Liver (tissue), 8 donors: ENCODE measurements at regions not wholly inside any gene's neighbourhood (a gene's known extent, or its start where the extent isn't known, plus 50 kb on each side); places are given as distances from the start of the nearest gene placed in this dataset.

ENCODE experiments used
- DNase-seq: peaks from one replicate; pipeline ENCODE4 v3.0.0-alpha.2; 2017; ENCODE audit warnings: low spot score
- H3K27ac ChIP-seq, 2 donors: one replicate each; pipeline ENCODE4 v1.7.0; 2013; ENCODE audit warnings: inconsistent platforms in 2 of 2, low read length in 2 of 2, control low read depth in 1 of 2, low read depth in 1 of 2, mild to moderate bottlenecking in 1 of 2
- H3K27me3 ChIP-seq, 4 donors: one replicate each; pipeline versions ENCODE4 v1.6.1 to v1.7.0; 2013; ENCODE audit warnings: low read length in 3 of 4, inconsistent platforms in 1 of 4, mild to moderate bottlenecking in 1 of 4, moderate library complexity in 1 of 4; ENCODE audit not compliant: control insufficient read depth in 4 of 4, insufficient read depth in 4 of 4
- H3K36me3 ChIP-seq, 4 donors: one replicate each; pipeline versions ENCODE4 v1.6.1 to v1.7.0; 2013; ENCODE audit warnings: low read length in 3 of 4, mild to moderate bottlenecking in 3 of 4, low read depth in 1 of 4, moderate library complexity in 1 of 4; ENCODE audit not compliant: control insufficient read depth in 4 of 4, insufficient read depth in 3 of 4
- H3K4me1 ChIP-seq, 4 donors: one replicate each; pipeline versions ENCODE4 v1.6.1 to v1.7.0; 2013; ENCODE audit warnings: low read length in 3 of 4, mild to moderate bottlenecking in 3 of 4, moderate library complexity in 1 of 4; ENCODE audit not compliant: control insufficient read depth in 4 of 4, insufficient read depth in 4 of 4
- H3K4me3 ChIP-seq, 3 donors: one replicate each; pipeline versions ENCODE4 v1.6.1 to v1.7.0; 2013; ENCODE audit warnings: low read length in 3 of 3, control low read depth in 1 of 3, low read depth in 1 of 3, mild to moderate bottlenecking in 1 of 3
- H3K9ac ChIP-seq, 2 donors: one replicate each; pipeline ENCODE4 v1.7.0; 2013; ENCODE audit warnings: low read length in 2 of 2, mild to moderate bottlenecking in 2 of 2, moderate library complexity in 2 of 2, control low read depth in 1 of 2, low read depth in 1 of 2
- H3K9me3 ChIP-seq, 4 donors: one replicate each; pipeline versions ENCODE4 v1.6.1 to v1.7.0; 2013; ENCODE audit warnings: low read length in 3 of 4; ENCODE audit not compliant: control insufficient read depth in 4 of 4
- EGR1 ChIP-seq, 2 donors: IDR thresholded peaks; 2 replicates each; pipeline ENCODE4 v1.6.1; 2016 to 2018; ENCODE audit warnings: antibody characterized with exemption in 2 of 2, low read depth in 2 of 2
- FOXA1 ChIP-seq: IDR thresholded peaks from 2 replicates; pipeline ENCODE4 v1.6.1; 2016; ENCODE audit warnings: antibody characterized with exemption
- FOXA2 ChIP-seq: IDR thresholded peaks from 2 replicates; pipeline ENCODE4 v1.6.1; 2016; ENCODE audit warnings: antibody characterized with exemption
- GABPA ChIP-seq, 2 donors: IDR thresholded peaks in 1 of 2; conservative IDR thresholded peaks in 1 of 2; 2 replicates each; pipeline ENCODE4 v1.6.1; 2016; ENCODE audit warnings: antibody characterized with exemption in 2 of 2, mild to moderate bottlenecking in 1 of 2, moderate library complexity in 1 of 2
- HNF4A ChIP-seq, 2 donors: conservative IDR thresholded peaks; 2 replicates each; pipeline ENCODE4 v1.6.1; 2016; ENCODE audit warnings: antibody characterized with exemption in 2 of 2, mild to moderate bottlenecking in 2 of 2
- HNF4G ChIP-seq: IDR thresholded peaks from 2 replicates; pipeline ENCODE4 v1.6.1; 2016; ENCODE audit warnings: antibody characterized with exemption
- JUND ChIP-seq, 2 donors: IDR thresholded peaks; 2 replicates each; pipeline ENCODE4 v1.6.1; 2016; ENCODE audit warnings: antibody characterized with exemption in 2 of 2
- NR2F2 ChIP-seq: IDR thresholded peaks from 2 replicates; pipeline ENCODE4 v1.6.1; 2016; ENCODE audit warnings: antibody characterized with exemption
- RAD21 ChIP-seq, 2 donors: IDR thresholded peaks; 2 replicates each; pipeline ENCODE4 v1.6.1; 2016; ENCODE audit warnings: antibody characterized with exemption in 2 of 2, mild to moderate bottlenecking in 2 of 2
- RXRA ChIP-seq, 2 donors: IDR thresholded peaks; 2 replicates each; pipeline ENCODE4 v1.6.1; 2017 to 2018; ENCODE audit warnings: antibody characterized with exemption in 2 of 2, mild to moderate bottlenecking in 1 of 2
- SP1 ChIP-seq: IDR thresholded peaks from 2 replicates; pipeline ENCODE4 v1.6.1; 2018; ENCODE audit warnings: antibody characterized with exemption, mild to moderate bottlenecking
- TAF1 ChIP-seq: conservative IDR thresholded peaks from 2 replicates; pipeline ENCODE4 v1.6.1; 2016; ENCODE audit warnings: antibody characterized with exemption, mild to moderate bottlenecking
- YY1 ChIP-seq: IDR thresholded peaks from 2 replicates; pipeline ENCODE4 v1.6.1; 2016; ENCODE audit warnings: antibody characterized with exemption, mild to moderate bottlenecking
- WGBS: extraction: QIAGEN DNeasy Blood & Tissue Kit; methylation state at CpG from one replicate; pipeline ENCODE4 v1.1.7; 2013; 5-methylcytosine and 5-hydroxymethylcytosine counted together
- TF ChIP-seq, protein P1 (sequence below): IDR thresholded peaks from 2 replicates; pipeline ENCODE4 v1.6.1; 2016; ENCODE audit warnings: antibody characterized with exemption
- TF ChIP-seq, protein P2 (sequence below): IDR thresholded peaks from 2 replicates; pipeline ENCODE4 v1.6.1; 2016; ENCODE audit warnings: antibody characterized with exemption
- TF ChIP-seq, protein P3 (sequence below): IDR thresholded peaks from 2 replicates; pipeline ENCODE4 v1.6.1; 2016; ENCODE audit warnings: antibody characterized with exemption
- TF ChIP-seq, protein P4 (sequence below): IDR thresholded peaks from 2 replicates; pipeline ENCODE4 v1.6.1; 2016; ENCODE audit warnings: antibody characterized with exemption, mild to moderate bottlenecking
- TF ChIP-seq, protein P5 (sequence below): fragments of 150-350 bp; IDR thresholded peaks from 2 replicates; pipeline ENCODE4 v1.5.1; 2017; ENCODE audit warnings: improper control_type of control experiment, low read depth, low read length; ENCODE audit not compliant: missing input control
- donor health status: healthy.
- donor health status: healthy.
- donor health status: healthy.
- donor health status: healthy.
- donor health status: healthy.

DNA sequence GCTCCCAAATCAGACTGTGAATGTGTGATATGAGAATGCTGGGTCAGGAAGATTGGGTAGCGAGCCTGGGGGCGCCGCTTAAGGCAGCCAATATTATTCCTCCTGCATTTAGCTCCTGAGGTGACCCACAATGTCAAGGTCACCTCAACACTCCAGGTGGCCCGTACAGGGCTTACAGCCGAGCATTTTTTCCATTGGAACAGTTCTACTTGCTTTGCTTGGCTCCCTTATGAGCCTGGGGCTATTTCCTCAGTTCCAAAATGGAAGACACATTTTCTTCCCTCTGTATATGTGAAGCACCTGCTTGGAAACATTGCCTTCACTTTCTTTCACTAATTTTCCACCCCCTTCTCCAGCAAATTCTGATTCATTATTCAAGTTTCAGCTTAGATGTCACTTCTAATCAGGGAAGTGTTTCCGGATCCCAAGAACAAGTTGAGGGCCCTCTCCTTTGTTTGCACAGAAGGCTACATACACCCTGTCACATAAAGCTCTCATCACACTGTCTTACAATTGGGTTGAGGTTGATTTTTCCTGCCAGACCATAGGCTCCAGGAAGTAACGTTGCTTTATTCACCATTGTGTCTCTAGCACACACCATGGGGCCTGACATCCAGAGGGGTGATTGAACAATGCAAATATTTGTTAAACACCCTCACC lies 330.2 kb downstream of the PIK3R1 start:
- no peak overlapping the region for H3K4me3 ChIP-seq
- no peak overlapping the region for H3K9ac ChIP-seq
- no peak for DNase-seq
- H3K4me1 ChIP-seq = no peaks in the 10 kb centered on the region
- 81% methylated on average over 7 of the region's 7 CpGs for WGBS
- no peaks in the 10 kb centered on the region for H3K9me3 ChIP-seq
- TF ChIP-seq GABPA (IDR thresholded peaks at IDR 0.05 in 1 of 2, conservative IDR thresholded peaks at IDR 0.05 in 1 of 2) (no peak), JUND (IDR thresholded peaks at IDR 0.05) (no peak)
- TF ChIP-seq, protein P1, sequence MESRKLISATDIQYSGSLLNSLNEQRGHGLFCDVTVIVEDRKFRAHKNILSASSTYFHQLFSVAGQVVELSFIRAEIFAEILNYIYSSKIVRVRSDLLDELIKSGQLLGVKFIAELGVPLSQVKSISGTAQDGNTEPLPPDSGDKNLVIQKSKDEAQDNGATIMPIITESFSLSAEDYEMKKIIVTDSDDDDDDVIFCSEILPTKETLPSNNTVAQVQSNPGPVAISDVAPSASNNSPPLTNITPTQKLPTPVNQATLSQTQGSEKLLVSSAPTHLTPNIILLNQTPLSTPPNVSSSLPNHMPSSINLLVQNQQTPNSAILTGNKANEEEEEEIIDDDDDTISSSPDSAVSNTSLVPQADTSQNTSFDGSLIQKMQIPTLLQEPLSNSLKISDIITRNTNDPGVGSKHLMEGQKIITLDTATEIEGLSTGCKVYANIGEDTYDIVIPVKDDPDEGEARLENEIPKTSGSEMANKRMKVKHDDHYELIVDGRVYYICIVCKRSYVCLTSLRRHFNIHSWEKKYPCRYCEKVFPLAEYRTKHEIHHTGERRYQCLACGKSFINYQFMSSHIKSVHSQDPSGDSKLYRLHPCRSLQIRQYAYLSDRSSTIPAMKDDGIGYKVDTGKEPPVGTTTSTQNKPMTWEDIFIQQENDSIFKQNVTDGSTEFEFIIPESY = no peak
- H3K36me3 ChIP-seq = no peaks in the 10 kb centered on the region
- H3K27me3 ChIP-seq = no peaks in the 10 kb centered on the region
- no peak overlapping the region for H3K27ac ChIP-seq

DNA sequence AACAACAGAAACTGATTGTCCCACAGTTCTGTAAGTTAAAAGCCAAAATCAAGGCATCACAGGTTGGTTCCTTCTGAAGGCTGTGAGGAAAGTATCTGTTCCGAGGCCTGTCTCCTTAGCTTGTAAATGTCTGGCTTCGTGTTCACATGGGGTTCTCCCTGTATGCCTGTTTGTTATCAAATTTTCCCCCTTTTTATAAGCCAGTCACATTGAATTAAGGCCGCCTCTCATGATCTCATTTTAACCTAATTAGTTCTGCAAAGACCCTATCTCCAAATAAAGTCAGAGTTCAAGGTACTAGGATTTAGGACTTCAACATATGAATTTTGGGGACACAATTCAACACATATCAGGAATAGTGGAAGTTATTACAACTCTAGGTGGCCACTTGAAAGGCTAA lies 331.5 kb downstream of the PIK3R1 start:
- no peak for TF ChIP-seq HNF4G
- no peak for TF ChIP-seq EGR1 (IDR thresholded peaks at IDR 0.05; ENCODE audit: low read depth in 2 of 2)
- no peak for TF ChIP-seq FOXA1
- TF ChIP-seq RXRA (IDR thresholded peaks at IDR 0.05) = no peak
- TF ChIP-seq JUND (IDR thresholded peaks at IDR 0.05) = no peak
- no peak for TF ChIP-seq RAD21 (IDR thresholded peaks at IDR 0.05)
- TF ChIP-seq, protein P2, sequence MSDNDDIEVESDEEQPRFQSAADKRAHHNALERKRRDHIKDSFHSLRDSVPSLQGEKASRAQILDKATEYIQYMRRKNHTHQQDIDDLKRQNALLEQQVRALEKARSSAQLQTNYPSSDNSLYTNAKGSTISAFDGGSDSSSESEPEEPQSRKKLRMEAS = no peak
- TF ChIP-seq NR2F2 = no peak
- TF ChIP-seq FOXA2 = no peak
- TF ChIP-seq, protein P3, sequence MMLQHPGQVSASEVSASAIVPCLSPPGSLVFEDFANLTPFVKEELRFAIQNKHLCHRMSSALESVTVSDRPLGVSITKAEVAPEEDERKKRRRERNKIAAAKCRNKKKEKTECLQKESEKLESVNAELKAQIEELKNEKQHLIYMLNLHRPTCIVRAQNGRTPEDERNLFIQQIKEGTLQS = no peak
- TF ChIP-seq, protein P4, sequence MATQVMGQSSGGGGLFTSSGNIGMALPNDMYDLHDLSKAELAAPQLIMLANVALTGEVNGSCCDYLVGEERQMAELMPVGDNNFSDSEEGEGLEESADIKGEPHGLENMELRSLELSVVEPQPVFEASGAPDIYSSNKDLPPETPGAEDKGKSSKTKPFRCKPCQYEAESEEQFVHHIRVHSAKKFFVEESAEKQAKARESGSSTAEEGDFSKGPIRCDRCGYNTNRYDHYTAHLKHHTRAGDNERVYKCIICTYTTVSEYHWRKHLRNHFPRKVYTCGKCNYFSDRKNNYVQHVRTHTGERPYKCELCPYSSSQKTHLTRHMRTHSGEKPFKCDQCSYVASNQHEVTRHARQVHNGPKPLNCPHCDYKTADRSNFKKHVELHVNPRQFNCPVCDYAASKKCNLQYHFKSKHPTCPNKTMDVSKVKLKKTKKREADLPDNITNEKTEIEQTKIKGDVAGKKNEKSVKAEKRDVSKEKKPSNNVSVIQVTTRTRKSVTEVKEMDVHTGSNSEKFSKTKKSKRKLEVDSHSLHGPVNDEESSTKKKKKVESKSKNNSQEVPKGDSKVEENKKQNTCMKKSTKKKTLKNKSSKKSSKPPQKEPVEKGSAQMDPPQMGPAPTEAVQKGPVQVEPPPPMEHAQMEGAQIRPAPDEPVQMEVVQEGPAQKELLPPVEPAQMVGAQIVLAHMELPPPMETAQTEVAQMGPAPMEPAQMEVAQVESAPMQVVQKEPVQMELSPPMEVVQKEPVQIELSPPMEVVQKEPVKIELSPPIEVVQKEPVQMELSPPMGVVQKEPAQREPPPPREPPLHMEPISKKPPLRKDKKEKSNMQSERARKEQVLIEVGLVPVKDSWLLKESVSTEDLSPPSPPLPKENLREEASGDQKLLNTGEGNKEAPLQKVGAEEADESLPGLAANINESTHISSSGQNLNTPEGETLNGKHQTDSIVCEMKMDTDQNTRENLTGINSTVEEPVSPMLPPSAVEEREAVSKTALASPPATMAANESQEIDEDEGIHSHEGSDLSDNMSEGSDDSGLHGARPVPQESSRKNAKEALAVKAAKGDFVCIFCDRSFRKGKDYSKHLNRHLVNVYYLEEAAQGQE = no peak
- no peak for TF ChIP-seq HNF4A (conservative IDR thresholded peaks at IDR 0.05)
- no peak for TF ChIP-seq YY1
- TF ChIP-seq, protein P5, sequence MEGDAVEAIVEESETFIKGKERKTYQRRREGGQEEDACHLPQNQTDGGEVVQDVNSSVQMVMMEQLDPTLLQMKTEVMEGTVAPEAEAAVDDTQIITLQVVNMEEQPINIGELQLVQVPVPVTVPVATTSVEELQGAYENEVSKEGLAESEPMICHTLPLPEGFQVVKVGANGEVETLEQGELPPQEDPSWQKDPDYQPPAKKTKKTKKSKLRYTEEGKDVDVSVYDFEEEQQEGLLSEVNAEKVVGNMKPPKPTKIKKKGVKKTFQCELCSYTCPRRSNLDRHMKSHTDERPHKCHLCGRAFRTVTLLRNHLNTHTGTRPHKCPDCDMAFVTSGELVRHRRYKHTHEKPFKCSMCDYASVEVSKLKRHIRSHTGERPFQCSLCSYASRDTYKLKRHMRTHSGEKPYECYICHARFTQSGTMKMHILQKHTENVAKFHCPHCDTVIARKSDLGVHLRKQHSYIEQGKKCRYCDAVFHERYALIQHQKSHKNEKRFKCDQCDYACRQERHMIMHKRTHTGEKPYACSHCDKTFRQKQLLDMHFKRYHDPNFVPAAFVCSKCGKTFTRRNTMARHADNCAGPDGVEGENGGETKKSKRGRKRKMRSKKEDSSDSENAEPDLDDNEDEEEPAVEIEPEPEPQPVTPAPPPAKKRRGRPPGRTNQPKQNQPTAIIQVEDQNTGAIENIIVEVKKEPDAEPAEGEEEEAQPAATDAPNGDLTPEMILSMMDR = no peak
- TF ChIP-seq, protein P1 = no peak
- no peak for TF ChIP-seq SP1
- TF ChIP-seq TAF1 = no peak
- no peaks in the 10 kb centered on the region for H3K27me3 ChIP-seq
- no peak overlapping the region for H3K4me3 ChIP-seq
- H3K9ac ChIP-seq = no peak overlapping the region
- H3K36me3 ChIP-seq = no peaks in the 10 kb centered on the region
- no peak for DNase-seq
- 96% methylated on average over 3 of the region's 3 CpGs for WGBS
- H3K27ac ChIP-seq = no peak overlapping the region
- no peaks in the 10 kb centered on the region for H3K9me3 ChIP-seq
- H3K4me1 ChIP-seq = no peaks in the 10 kb centered on the region
